DND-41 (cell line): ENCODE measurements at regions not wholly inside any gene's neighbourhood (a gene's known extent, or its start where the extent isn't known, plus 50 kb on each side); places are given as distances from the start of the nearest gene placed in this dataset.

Source experiments
- CTCF ChIP-seq: IDR thresholded peaks from 2 replicates; pipeline ENCODE4 v1.5.1; 2012; ENCODE audit warnings: borderline replicate concordance, low read length, moderate library complexity, mild to moderate bottlenecking; ENCODE audit not compliant: poor library complexity, severe bottlenecking; ENCODE audit errors: extremely low read depth
- EZH2 ChIP-seq: IDR thresholded peaks from 3 replicates; pipeline ENCODE4 v1.6.1; 2012; ENCODE audit warnings: borderline replicate concordance, low read depth, mild to moderate bottlenecking, moderate library complexity, low read length, inconsistent platforms; ENCODE audit not compliant: severe bottlenecking

- TF ChIP-seq EZH2: no peak
- no peak for TF ChIP-seq CTCF
These were observed 1322.3 kb upstream of the TMEM132C start for GRCh38 chr12:126944684-126945083.
